ENCODE measurements at regions not wholly inside any gene's neighbourhood (a gene's known extent, or its start where the extent isn't known, plus 50 kb on each side); places are given as distances from the start of the nearest gene placed in this dataset.

- no peak for TF ChIP-seq CTCF (conservative IDR thresholded peaks at IDR 0.05)
- no peak for TF ChIP-seq EZH2 (IDR thresholded peaks at IDR 0.05; ENCODE audit: low read depth)
These were observed 242.2 kb upstream of the CTSO start for GRCh38 chr4:156195914-156196313.
